Activated naive CD4-positive, alpha-beta T cell treated with anti-CD3 and anti-CD28 coated beads for 36 hours (primary cell): ENCODE measurements at regions not wholly inside any gene's neighbourhood (a gene's known extent, or its start where the extent isn't known, plus 50 kb on each side); places are given as distances from the start of the nearest gene placed in this dataset.
A peak's percentile ranks its signal among the peaks of the same experiment; 100 is the strongest.
"Not testable (repeated sequence)": the region's sequence is repeated elsewhere in the genome, so short reads cannot be mapped to it uniquely, and the experiment has no call there.

ENCODE experiments used
- CTCF ChIA-PET: fragments of 350-600 bp; sonication (Branson Sonifier 250); formaldehyde crosslinking; loops from one replicate; lab custom pipeline; 2021; ENCODE audit warnings: antibody characterized with exemption; lab: Charles Lee
- DNase-seq: peaks from one replicate; pipeline ENCODE4 v3.0.0-alpha.2; 2020
- H3K27ac Mint-ChIP-seq: one replicate; pipeline ENCODE4 v1.8.0; 2021; ENCODE audit warnings: mild to moderate bottlenecking, mixed read lengths
- H3K27me3 Mint-ChIP-seq: one replicate; pipeline ENCODE4 v1.8.0; 2021; ENCODE audit warnings: low read depth, mixed read lengths
- H3K36me3 Mint-ChIP-seq: one replicate; pipeline ENCODE4 v1.8.0; 2021; ENCODE audit warnings: low read depth, mixed read lengths
- H3K4me1 Mint-ChIP-seq: one replicate; pipeline ENCODE4 v1.8.0; 2021; ENCODE audit warnings: low read depth, mixed read lengths
- H3K4me3 Mint-ChIP-seq: one replicate; pipeline ENCODE4 v1.8.0; 2021; ENCODE audit warnings: mild to moderate bottlenecking, moderate library complexity, mixed read lengths
- H3K9me3 Mint-ChIP-seq: one replicate; pipeline ENCODE4 v1.8.0; 2021; ENCODE audit warnings: mixed read lengths
- intact Hi-C: fragments of 100-400 bp; cut with micrococcal nuclease; formaldehyde crosslinking; loops from one replicate; pipeline ENCODE4 v1.15.1; 2023

DNA sequence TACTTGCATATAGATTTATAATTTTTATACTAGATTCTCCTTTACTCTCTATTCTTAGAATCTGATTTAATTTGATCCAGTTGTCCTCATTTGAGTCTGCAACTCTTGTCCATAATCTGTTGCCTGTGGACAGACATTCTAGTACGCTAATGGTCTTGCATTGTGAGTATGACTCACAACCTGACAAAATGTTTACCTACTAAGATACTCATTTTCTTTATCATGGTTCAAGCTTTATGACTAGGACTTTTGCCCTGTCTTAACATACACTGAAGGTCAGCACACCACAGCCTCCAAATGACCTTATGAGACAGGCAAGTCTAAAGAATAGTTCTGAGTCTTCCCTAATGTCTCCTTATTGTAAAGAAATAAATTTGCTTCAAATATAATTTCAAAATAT lies 142.3 kb upstream of the CDH7 start:
- Mint-ChIP-seq H3K9me3 (peaks cover 4% of the 10 kb centered on the region), H3K4me1 (no peaks in the 10 kb centered on the region), H3K27ac (no peak overlapping the region), H3K36me3 (no peaks in the 10 kb centered on the region), H3K4me3 (no peak overlapping the region), H3K27me3 (no peaks in the 10 kb centered on the region)
- CTCF ChIA-PET, result no interaction called here
- intact Hi-C loops, result no loop called here
- no peak for DNase-seq

DNA sequence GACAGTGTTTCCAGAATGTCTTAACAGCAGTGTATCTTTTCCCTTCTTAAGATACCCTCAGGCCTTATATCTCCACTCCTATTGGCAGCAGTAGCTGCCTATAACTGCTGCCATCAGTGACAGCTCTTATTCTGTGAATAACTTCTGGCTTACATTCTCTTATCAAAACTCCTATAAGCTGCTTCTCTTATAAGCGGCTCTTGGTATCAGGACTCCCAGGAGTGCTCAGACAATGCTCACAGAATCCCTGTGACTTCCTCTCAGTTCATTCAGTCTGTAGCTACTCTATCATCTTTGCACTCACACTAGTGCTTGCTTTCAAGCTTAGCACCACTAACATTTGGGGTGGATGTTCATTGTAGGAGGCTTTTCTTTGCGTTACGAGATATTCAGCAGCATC lies 143.7 kb upstream of the CDH7 start:
- H3K27ac Mint-ChIP-seq, result no peak overlapping the region
- DNase-seq, result no peak
- no peak overlapping the region for H3K4me3 Mint-ChIP-seq
- no peaks in the 10 kb centered on the region for H3K27me3 Mint-ChIP-seq
- H3K36me3 Mint-ChIP-seq, result no peaks in the 10 kb centered on the region
- CTCF ChIA-PET, result interaction anchor here (0.6 kb wide), 1 partner anchor 227 kb away, joined by 3 read pairs; no protein-coding TSS in a partner anchor
- peaks cover 4% of the 10 kb centered on the region for H3K9me3 Mint-ChIP-seq
- H3K4me1 Mint-ChIP-seq, result no peaks in the 10 kb centered on the region
- intact Hi-C loops, result no loop called here

DNA sequence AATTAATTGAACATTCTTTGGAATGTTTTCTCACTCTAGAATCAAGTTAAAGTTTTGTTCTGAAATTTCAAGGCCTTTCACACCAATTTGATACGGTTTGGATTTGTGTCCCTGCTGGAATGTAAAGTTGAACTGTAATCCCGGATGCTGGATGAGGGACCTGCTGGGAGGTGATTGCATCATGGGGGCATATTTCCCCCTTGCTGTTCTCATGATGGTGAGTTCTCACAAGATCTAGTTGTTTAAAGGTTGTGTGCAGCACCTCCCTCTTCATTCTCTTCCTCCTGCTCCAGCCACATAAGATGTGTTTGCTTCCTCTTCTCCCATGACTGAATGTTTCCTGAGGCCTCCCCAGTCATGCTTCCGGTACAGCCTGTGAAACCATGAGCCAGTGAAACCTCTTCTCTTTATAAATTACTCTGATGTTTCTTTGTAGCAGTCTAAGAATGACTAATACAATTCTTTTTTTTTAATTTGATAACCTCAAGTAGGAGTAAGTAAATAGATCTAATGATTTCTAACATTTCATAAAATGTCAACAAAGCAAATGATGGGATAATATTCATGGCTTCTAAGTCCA lies 144.2 kb upstream of the CDH7 start:
- Mint-ChIP-seq H3K4me3 (no peak overlapping the region), H3K27me3 (no peaks in the 10 kb centered on the region), H3K4me1 (no peaks in the 10 kb centered on the region), H3K36me3 (no peaks in the 10 kb centered on the region), H3K27ac (no peak overlapping the region), H3K9me3 (peaks cover 4% of the 10 kb centered on the region)
- DNase-seq, result peak; percentile 5
- intact Hi-C loops, result no loop called here
- CTCF ChIA-PET, result interaction anchor here (0.6 kb wide), 1 partner anchor 226 kb away, joined by 3 read pairs; no protein-coding TSS in a partner anchor

DNA sequence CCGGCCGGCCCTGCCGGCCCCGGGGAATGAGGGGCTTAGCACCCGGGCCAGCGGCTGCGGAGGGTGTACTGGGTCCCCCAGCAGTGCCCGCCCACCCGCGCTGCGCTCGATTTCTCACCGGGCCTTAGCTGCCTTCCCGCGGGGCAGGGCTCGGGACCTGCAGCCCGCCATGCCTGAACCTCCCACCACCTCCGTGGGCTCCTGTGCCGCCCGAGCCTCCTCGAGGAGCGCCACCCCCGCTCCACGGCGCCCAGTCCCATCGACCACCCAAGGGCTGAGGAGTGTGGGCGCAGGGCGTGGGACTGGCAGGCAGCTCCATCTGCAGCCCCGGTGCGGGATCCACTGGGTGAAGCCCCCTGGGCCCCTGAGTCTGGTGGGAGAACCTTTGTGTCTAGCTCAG lies 145.5 kb upstream of the CDH7 start:
- H3K4me1 Mint-ChIP-seq, CTCF ChIA-PET, H3K27me3 Mint-ChIP-seq, H3K27ac Mint-ChIP-seq, H3K4me3 Mint-ChIP-seq, H3K9me3 Mint-ChIP-seq, DNase-seq, H3K36me3 Mint-ChIP-seq, intact Hi-C loops: not testable (repeated sequence)

DNA sequence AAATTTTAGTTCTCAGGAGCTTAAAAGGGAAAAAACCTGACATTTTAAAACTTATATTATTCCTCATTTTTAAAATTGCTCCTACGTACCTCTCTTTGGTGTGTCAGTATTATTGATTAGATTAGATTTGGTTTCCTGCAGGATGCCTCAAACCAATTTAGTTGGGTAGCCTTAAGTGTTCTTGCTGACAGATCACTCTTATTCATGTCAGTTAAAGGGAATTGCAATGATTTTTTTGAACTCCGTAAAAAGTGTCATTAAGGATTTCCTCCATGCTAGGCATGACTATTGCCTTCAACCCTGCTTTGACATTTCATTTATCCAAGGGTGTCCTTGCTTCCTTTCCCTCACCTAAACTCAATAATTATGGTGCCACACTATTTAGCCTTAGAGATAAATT lies 149.0 kb upstream of the CDH7 start:
- DNase-seq, result no peak
- Mint-ChIP-seq H3K36me3 (no peaks in the 10 kb centered on the region), H3K27ac (no peak overlapping the region), H3K27me3 (no peaks in the 10 kb centered on the region), H3K9me3 (peaks cover 4% of the 10 kb centered on the region), H3K4me3 (no peak overlapping the region), H3K4me1 (no peaks in the 10 kb centered on the region)
- CTCF ChIA-PET, result no interaction called here
- intact Hi-C loops, result loop anchor here (5.0 kb wide), 1 partner anchor 1006 kb away; no protein-coding TSS in a partner anchor

DNA sequence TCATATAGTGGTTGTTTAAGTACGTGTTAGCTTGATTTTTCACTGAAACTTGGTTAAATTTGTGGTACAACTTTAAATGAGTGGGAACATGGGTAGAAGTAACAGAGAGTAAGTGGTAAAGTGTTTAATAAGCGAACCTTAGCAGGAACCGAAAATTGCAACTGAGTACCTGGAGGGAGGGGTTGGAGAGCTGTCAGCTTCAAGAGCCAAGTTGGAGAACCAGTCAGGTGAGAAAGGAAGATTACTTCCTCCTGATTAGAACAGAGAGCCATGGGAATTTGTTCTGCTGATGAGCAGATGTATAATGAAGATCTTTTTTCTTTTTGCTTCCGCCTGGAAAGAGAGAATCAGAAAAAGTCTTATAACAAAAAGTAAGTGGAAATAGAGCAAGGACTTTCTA lies 158.4 kb upstream of the CDH7 start:
- H3K27me3 Mint-ChIP-seq, result no peaks in the 10 kb centered on the region
- peaks cover 7% of the 10 kb centered on the region for H3K9me3 Mint-ChIP-seq
- CTCF ChIA-PET, result no interaction called here
- intact Hi-C loops, result no loop called here
- no peaks in the 10 kb centered on the region for H3K4me1 Mint-ChIP-seq
- H3K36me3 Mint-ChIP-seq, result no peaks in the 10 kb centered on the region
- no peak overlapping the region for H3K4me3 Mint-ChIP-seq
- no peak for DNase-seq
- no peak overlapping the region for H3K27ac Mint-ChIP-seq

DNA sequence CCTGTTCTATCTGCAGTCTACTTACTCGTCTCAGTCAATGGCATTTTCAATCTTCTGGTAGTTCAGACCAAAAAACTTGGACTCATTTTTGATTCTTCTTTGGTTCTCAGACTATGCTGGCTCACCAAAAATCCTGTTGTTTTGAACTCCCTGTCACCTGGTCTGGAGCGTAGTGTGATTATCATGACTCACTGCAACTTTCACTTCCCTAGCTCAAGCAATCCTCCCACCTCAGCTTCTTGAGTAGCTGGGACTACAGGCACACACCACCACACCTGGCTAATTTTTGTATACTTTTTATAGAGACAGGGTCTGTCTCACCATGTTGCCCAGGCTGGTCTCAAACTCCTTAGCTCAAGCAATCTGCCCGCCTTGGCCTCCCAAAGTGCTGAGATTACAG lies 163.3 kb upstream of the CDH7 start:
- no peaks in the 10 kb centered on the region for H3K27me3 Mint-ChIP-seq
- intact Hi-C loops, result no loop called here
- CTCF ChIA-PET, result no interaction called here
- no peaks in the 10 kb centered on the region for H3K36me3 Mint-ChIP-seq
- no peak overlapping the region for H3K4me3 Mint-ChIP-seq
- no peak overlapping the region for H3K27ac Mint-ChIP-seq
- H3K9me3 Mint-ChIP-seq, result peaks cover 8% of the 10 kb centered on the region
- no peak for DNase-seq
- no peaks in the 10 kb centered on the region for H3K4me1 Mint-ChIP-seq

DNA sequence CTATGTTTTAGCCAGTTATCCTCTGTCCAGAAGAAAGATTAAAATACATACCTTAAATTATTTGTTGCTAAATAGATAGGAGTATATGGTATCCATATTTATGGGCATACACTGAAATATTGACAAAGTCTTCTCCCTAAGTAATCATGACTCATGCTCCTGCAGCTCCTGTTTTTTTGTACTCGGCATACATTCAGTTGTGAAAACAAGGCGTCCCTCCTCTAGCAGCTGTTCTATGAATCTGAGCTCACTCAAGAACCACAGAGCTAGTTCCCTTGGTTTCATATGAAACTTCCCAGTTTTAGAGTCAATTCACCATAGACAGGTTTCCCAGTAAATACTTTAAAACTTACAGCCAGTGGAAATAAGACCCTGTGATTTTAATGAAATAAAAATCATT lies 168.7 kb upstream of the CDH7 start:
- H3K4me1 Mint-ChIP-seq, DNase-seq, H3K27ac Mint-ChIP-seq, intact Hi-C loops, H3K4me3 Mint-ChIP-seq, H3K27me3 Mint-ChIP-seq, H3K36me3 Mint-ChIP-seq, CTCF ChIA-PET: not testable (repeated sequence)
- H3K9me3 Mint-ChIP-seq, result peaks cover 11% of the 10 kb centered on the region

DNA sequence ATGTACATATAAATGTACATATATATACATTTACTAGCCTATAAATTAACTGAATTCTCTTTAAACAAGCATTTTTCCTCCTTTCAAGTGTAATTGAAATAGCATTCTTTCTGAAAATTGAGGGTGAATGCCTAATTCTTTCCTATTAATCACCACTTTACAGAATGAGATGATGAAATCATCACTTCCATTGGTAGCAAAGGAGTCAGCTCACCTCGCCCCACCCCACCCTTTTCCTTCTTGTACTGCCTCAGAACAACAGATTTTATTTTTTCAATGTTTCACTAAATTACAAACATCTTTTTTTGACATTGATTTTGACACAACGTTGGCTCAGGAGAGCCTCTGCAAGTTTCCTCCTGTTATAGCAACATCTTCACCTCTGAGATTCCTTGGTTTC lies 181.9 kb upstream of the CDH7 start:
- intact Hi-C loops, result no loop called here
- Mint-ChIP-seq H3K36me3 (no peaks in the 10 kb centered on the region), H3K4me1 (no peaks in the 10 kb centered on the region), H3K27me3 (no peaks in the 10 kb centered on the region), H3K9me3 (peaks cover 6% of the 10 kb centered on the region), H3K4me3 (no peak overlapping the region), H3K27ac (no peak overlapping the region)
- CTCF ChIA-PET, result no interaction called here
- DNase-seq, result no peak

DNA sequence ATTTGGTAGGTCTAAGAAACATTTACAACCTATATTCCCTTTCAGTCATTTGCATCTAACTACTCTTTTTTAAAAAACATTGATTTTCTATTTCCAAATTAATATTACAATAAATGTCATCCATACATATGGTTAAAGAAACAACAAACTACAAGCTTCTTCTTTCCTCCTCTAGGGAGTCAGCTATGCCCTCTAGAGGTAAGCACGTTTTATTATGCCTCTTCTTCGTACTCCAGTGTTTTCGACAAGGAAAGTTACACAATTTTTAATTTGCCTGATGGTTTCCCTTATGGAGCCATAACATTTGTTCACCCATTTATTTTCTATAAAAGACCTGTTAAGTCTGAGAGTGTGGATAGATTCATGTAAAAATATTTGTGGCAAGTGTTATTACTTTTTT lies 183.4 kb upstream of the CDH7 start:
- intact Hi-C loops, result no loop called here
- Mint-ChIP-seq H3K4me3 (no peak overlapping the region), H3K36me3 (no peaks in the 10 kb centered on the region), H3K4me1 (no peaks in the 10 kb centered on the region), H3K9me3 (peaks cover 11% of the 10 kb centered on the region), H3K27me3 (no peaks in the 10 kb centered on the region), H3K27ac (no peak overlapping the region)
- CTCF ChIA-PET, result no interaction called here
- no peak for DNase-seq

DNA sequence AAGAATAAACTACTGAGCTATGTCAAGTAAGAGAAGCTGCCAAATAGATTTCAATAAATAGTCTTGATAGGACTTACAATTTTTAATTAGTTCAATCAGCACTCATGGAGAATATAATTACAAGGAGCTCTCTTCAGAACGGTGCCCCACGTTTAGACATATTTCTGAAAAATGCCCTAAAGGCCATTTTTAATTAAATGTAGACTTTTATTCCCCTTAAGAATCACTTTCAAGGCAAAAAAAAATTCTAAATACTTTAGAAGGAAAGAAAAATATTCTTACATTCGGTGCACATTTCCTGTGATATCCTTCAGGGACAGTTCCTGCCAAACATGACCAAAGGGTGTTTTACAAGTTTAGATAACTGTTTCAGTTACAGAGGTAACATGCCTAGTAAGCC lies 202.5 kb upstream of the CDH7 start:
- no peaks in the 10 kb centered on the region for H3K4me1 Mint-ChIP-seq
- intact Hi-C loops, result no loop called here
- no peaks in the 10 kb centered on the region for H3K36me3 Mint-ChIP-seq
- no peak overlapping the region for H3K27ac Mint-ChIP-seq
- no peak for DNase-seq
- no peaks in the 10 kb centered on the region for H3K27me3 Mint-ChIP-seq
- CTCF ChIA-PET, result no interaction called here
- H3K9me3 Mint-ChIP-seq, result peaks cover 5% of the 10 kb centered on the region
- no peak overlapping the region for H3K4me3 Mint-ChIP-seq

DNA sequence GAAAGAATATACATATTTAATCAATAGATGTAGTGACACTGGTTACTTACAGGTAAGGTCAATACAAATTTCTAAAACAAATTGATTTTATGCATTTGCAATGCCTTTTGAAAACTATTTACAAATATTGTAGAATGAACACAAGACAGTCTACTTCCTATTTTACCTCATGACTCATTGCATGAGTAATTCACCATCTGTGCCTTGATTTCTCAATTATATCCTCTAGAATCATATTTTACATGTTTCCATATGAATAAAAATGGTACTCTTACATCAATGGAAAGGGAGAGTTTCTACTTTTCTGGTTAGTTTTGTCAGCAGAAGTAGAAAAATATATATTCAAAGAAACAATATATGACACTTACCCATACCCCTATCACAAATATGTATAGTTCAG lies 203.8 kb upstream of the CDH7 start:
- DNase-seq, result no peak
- CTCF ChIA-PET, result no interaction called here
- Mint-ChIP-seq H3K4me1 (no peaks in the 10 kb centered on the region), H3K36me3 (no peaks in the 10 kb centered on the region), H3K9me3 (peaks cover 5% of the 10 kb centered on the region), H3K27ac (no peak overlapping the region), H3K4me3 (no peak overlapping the region), H3K27me3 (no peaks in the 10 kb centered on the region)
- intact Hi-C loops, result no loop called here

DNA sequence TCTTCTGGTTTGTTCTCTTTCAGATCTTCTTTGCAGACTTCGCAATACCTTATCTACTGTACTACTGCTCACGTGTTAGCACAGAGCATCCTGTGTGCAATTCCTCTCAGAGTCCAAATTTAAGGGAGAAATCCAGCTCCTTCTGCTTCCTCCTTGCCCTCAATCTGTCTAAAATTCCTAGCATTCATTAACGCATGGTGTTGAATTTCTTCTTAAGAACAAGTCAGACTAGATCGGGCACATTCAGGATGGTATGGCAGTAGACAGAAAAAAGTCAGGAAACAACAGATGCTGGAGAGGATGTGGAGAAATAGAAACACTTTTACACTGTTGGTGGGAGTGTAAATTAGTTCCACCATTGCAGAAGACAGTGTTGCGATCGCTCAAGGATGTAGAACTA lies 206.1 kb upstream of the CDH7 start:
- no peaks in the 10 kb centered on the region for H3K4me1 Mint-ChIP-seq
- peaks cover 5% of the 10 kb centered on the region for H3K9me3 Mint-ChIP-seq
- DNase-seq, result no peak
- no peak overlapping the region for H3K27ac Mint-ChIP-seq
- H3K4me3 Mint-ChIP-seq, result no peak overlapping the region
- H3K27me3 Mint-ChIP-seq, result no peaks in the 10 kb centered on the region
- intact Hi-C loops, result no loop called here
- CTCF ChIA-PET, result no interaction called here
- H3K36me3 Mint-ChIP-seq, result no peaks in the 10 kb centered on the region
